IMR-90 (cell line): ENCODE measurements at regions not wholly inside any gene's neighbourhood (a gene's known extent, or its start where the extent isn't known, plus 50 kb on each side); places are given as distances from the start of the nearest gene placed in this dataset.

ENCODE experiments used
- ATAC-seq: fragments of 200-7000 bp; cut with Tn5 transposase; 2 replicates; pipeline ENCODE4 v1.9.1; 2020; ENCODE audit warnings: low read depth, mild to moderate bottlenecking, moderate library complexity
- BruUV-seq: library from RNA; stranded (reverse); fragments of 400-500 nt; replicated peaks from 2 replicates; lab custom pipeline; 2021; lab: Mats Ljungman, UMichigan
- CTCF ChIA-PET: fragments of 300-600 bp; formaldehyde crosslinking; extraction: SDS; loops from one replicate; lab custom pipeline; 2021; ENCODE audit warnings: antibody characterized with exemption; lab: Yijun Ruan, JAX
- POLR2A ChIA-PET: fragments of 300-600 bp; sonication (Branson Sonifier 250); formaldehyde crosslinking; loops from one replicate; lab custom pipeline; 2022; ENCODE audit warnings: antibody characterized with exemption; ENCODE audit not compliant: unreplicated experiment; lab: Charles Lee
- DNase-seq: peaks from one replicate; pipeline ENCODE4 v3.0.0; 2013
- H2AFZ ChIP-seq: replicated peaks from 2 replicates; pipeline ENCODE3; 2013; ENCODE audit warnings: low read length, mild to moderate bottlenecking; ENCODE audit not compliant: poor library complexity
- H2AK5ac ChIP-seq: 2 replicates; pipeline ENCODE4 v1.6.1; 2013; ENCODE audit warnings: low read depth, low read length, inconsistent platforms
- H2AK9ac ChIP-seq: replicated peaks from 2 replicates; pipeline ENCODE3; 2013; ENCODE audit warnings: mild to moderate bottlenecking, low read depth, low read length, moderate library complexity; ENCODE audit not compliant: poor library complexity
- H2BK120ac ChIP-seq: 2 replicates; pipeline ENCODE4 v1.6.1; 2013; ENCODE audit warnings: low read depth, low read length, inconsistent platforms
- H2BK15ac ChIP-seq: 3 replicates; pipeline ENCODE4 v1.6.1; 2013; ENCODE audit warnings: low read depth, low read length, inconsistent platforms
- H2BK20ac ChIP-seq: 2 replicates; pipeline ENCODE4 v1.6.1; 2013; ENCODE audit warnings: low read depth, mild to moderate bottlenecking, inconsistent platforms, low read length, moderate library complexity
- H2BK5ac ChIP-seq: 2 replicates; pipeline ENCODE4 v1.6.1; 2013; ENCODE audit warnings: mild to moderate bottlenecking, low read depth, low read length, inconsistent platforms; ENCODE audit not compliant: poor library complexity, severe bottlenecking
- H3K14ac ChIP-seq: replicated peaks from 2 replicates; pipeline ENCODE4 v1.6.1; 2013; ENCODE audit warnings: low read depth, low read length, inconsistent platforms
- H3K18ac ChIP-seq: 2 replicates; pipeline ENCODE4 v1.6.1; 2013; ENCODE audit warnings: low read depth, low read length, control low read depth
- H3K23ac ChIP-seq: 2 replicates; pipeline ENCODE4 v1.6.1; 2013; ENCODE audit warnings: low read depth, low read length, inconsistent platforms
- H3K27ac ChIP-seq: 2 replicates; pipeline ENCODE4 v1.5.1; 2013; ENCODE audit warnings: mild to moderate bottlenecking, control low read depth, low read length; ENCODE audit not compliant: insufficient read depth
- H3K27me3 ChIP-seq: 2 replicates; pipeline ENCODE4 v1.6.1; 2013; ENCODE audit warnings: low read length; ENCODE audit not compliant: control insufficient read depth, insufficient read depth
- H3K36me3 ChIP-seq: 2 replicates; pipeline ENCODE4 v1.6.1; 2013; ENCODE audit warnings: low read length, mixed read lengths; ENCODE audit not compliant: control insufficient read depth, insufficient read depth
- H3K4ac ChIP-seq: 2 replicates; pipeline ENCODE4 v1.6.1; 2013; ENCODE audit warnings: low read depth, low read length, inconsistent platforms
- H3K4me1 ChIP-seq: 2 replicates; pipeline ENCODE4 v1.6.1; 2013; ENCODE audit warnings: low read length, mixed read lengths; ENCODE audit not compliant: control insufficient read depth, insufficient read depth
- H3K4me2 ChIP-seq: 2 replicates; pipeline ENCODE4 v1.6.1; 2013; ENCODE audit warnings: low read depth, mild to moderate bottlenecking, control low read depth, low read length, moderate library complexity
- H3K4me3 ChIP-seq: 2 replicates; pipeline ENCODE4 v1.5.1; 2013; ENCODE audit warnings: low read depth, mild to moderate bottlenecking, control low read depth, low read length, moderate library complexity; ENCODE audit not compliant: insufficient read depth
- H3K56ac ChIP-seq: 2 replicates; pipeline ENCODE4 v1.6.1; 2013; ENCODE audit warnings: low read length, inconsistent platforms; ENCODE audit not compliant: insufficient read depth; ENCODE audit errors: extremely low read depth
- H3K79me1 ChIP-seq, 2 experiments: 2 replicates each; pipeline ENCODE4 v1.6.1; 2013; ENCODE audit warnings: low read length in 2 of 2, inconsistent platforms in 1 of 2, low read depth in 1 of 2
- H3K9ac ChIP-seq: 2 replicates; pipeline ENCODE4 v1.6.1; 2013; ENCODE audit warnings: low read depth, low read length, control low read depth
- H3K9me1 ChIP-seq: 2 replicates; pipeline ENCODE4 v1.6.1; 2013; ENCODE audit warnings: low read length, inconsistent platforms; ENCODE audit not compliant: insufficient read depth
- H3K9me3 ChIP-seq: 2 replicates; pipeline ENCODE4 v1.6.1; 2013; ENCODE audit warnings: low read length; ENCODE audit not compliant: control insufficient read depth, insufficient read depth
- H4K20me1 ChIP-seq: 2 replicates; pipeline ENCODE4 v1.6.1; 2013; ENCODE audit warnings: low read length, inconsistent platforms; ENCODE audit not compliant: insufficient read depth
- H4K5ac ChIP-seq: 2 replicates; pipeline ENCODE4 v1.6.1; 2013; ENCODE audit warnings: mild to moderate bottlenecking, low read depth, low read length, control low read depth
- H4K8ac ChIP-seq, 2 experiments: 2 replicates each; pipeline ENCODE4 v1.6.1; 2013; ENCODE audit warnings: low read depth in 2 of 2, low read length in 2 of 2, control low read depth in 1 of 2, inconsistent platforms in 1 of 2
- H4K91ac ChIP-seq: 2 replicates; pipeline ENCODE4 v1.6.1; 2013; ENCODE audit warnings: low read depth, low read length, inconsistent platforms; ENCODE audit not compliant: insufficient read depth
- BHLHE40 ChIP-seq: fragments of 150-350 bp; IDR thresholded peaks from 2 replicates; pipeline ENCODE4 v1.6.1; 2016; ENCODE audit warnings: mild to moderate bottlenecking, low read depth, low read length
- CEBPB ChIP-seq: IDR thresholded peaks from 2 replicates; pipeline ENCODE4 v1.6.1; 2012; ENCODE audit warnings: low read depth, low read length, improper control_type of control experiment
- ELK1 ChIP-seq: fragments of 150-350 bp; IDR thresholded peaks from 2 replicates; pipeline ENCODE4 v1.6.1; 2016; ENCODE audit warnings: low read depth, mild to moderate bottlenecking, low read length, moderate library complexity, borderline replicate concordance
- FOS ChIP-seq: fragments of 150-350 bp; IDR thresholded peaks from 2 replicates; pipeline ENCODE4 v1.6.1; 2016; ENCODE audit warnings: low read depth, low read length
- MAFK ChIP-seq: IDR thresholded peaks from 2 replicates; pipeline ENCODE4 v1.6.1; 2012; ENCODE audit warnings: low read depth, low read length, improper control_type of control experiment
- MAZ ChIP-seq: IDR thresholded peaks from 2 replicates; pipeline ENCODE4 v1.6.1; 2012; ENCODE audit warnings: low read depth, mild to moderate bottlenecking, low read length, improper control_type of control experiment, moderate library complexity, borderline replicate concordance
- NFE2L2 ChIP-seq: fragments of 150-350 bp; IDR thresholded peaks from 2 replicates; pipeline ENCODE4 v1.6.1; 2016; ENCODE audit warnings: low read depth, mild to moderate bottlenecking, low read length
- POLR2A ChIP-seq: IDR thresholded peaks from 2 replicates; pipeline ENCODE4 v1.6.1; 2012; ENCODE audit warnings: mild to moderate bottlenecking, low read depth, low read length
- RAD21 ChIP-seq: IDR thresholded peaks from 2 replicates; pipeline ENCODE4 v1.6.1; 2012; ENCODE audit warnings: low read length, improper control_type of control experiment
- RCOR1 ChIP-seq: IDR thresholded peaks from 2 replicates; pipeline ENCODE4 v1.6.1; 2012; ENCODE audit warnings: mild to moderate bottlenecking, low read length, improper control_type of control experiment; ENCODE audit not compliant: insufficient replicate concordance
- SMC3 ChIP-seq: fragments of 150-350 bp; IDR thresholded peaks from 2 replicates; pipeline ENCODE4 v1.6.1; 2016; ENCODE audit warnings: low read depth, mild to moderate bottlenecking, antibody characterized with exemption, low read length, moderate library complexity
- WGBS, 2 experiments: methylation state at CpG; one replicate each; pipeline versions ENCODE4 v1.1.5 to v1.1.7; 2013; ENCODE audit warnings: missing lambda C conversion rate in 2 of 2; ENCODE audit not compliant: insufficient read length in 1 of 2; ENCODE audit errors: extremely low coverage in 2 of 2; 5-methylcytosine and 5-hydroxymethylcytosine counted together
- dilution Hi-C: fragments of 300-500 bp; cut with HindIII; formaldehyde crosslinking; loops from one replicate; pipeline ENCODE4 v1.14.3; 2018; ENCODE audit warnings: low sequenced_read_pairs; ENCODE audit not compliant: unreplicated experiment
- in situ Hi-C: fragments of 300-500 bp; cut with MboI; formaldehyde crosslinking; loops from 3 replicates; pipeline ENCODE4 v1.14.3; 2019; ENCODE audit warnings: low sequenced_read_pairs, inconsistent platforms, mixed read lengths
- intact Hi-C: fragments of 100-400 bp; cut with micrococcal nuclease; formaldehyde crosslinking; loops from 2 replicates; pipeline ENCODE4 v1.10.0; 2022
- TF ChIP-seq, protein P1 (sequence below): conservative IDR thresholded peaks from 2 replicates; pipeline ENCODE4 v1.5.1; 2012; ENCODE audit warnings: mild to moderate bottlenecking, low read depth, low read length, improper control_type of control experiment

GRCh38 chr10:53122281-53122680, 349.7 kb upstream of the MBL2 start:
- no peak overlapping the region for H3K14ac ChIP-seq
- no peak overlapping the region for H3K4me2 ChIP-seq
- H3K23ac ChIP-seq = no peak overlapping the region
- no peak overlapping the region for H3K18ac ChIP-seq
- H3K4me3 ChIP-seq = no peak overlapping the region
- H2AK5ac ChIP-seq = no peak overlapping the region
- H3K27me3 ChIP-seq = no peaks in the 10 kb centered on the region
- POLR2A ChIA-PET = no interaction called here
- H2AK9ac ChIP-seq = no peak overlapping the region
- no peak for ATAC-seq
- no peaks in the 10 kb centered on the region for H4K20me1 ChIP-seq
- no TSS peak for BruUV-seq
- intact Hi-C loops (no loop called here), in situ Hi-C loops (no loop called here), dilution Hi-C loops (no loop called here)
- H3K79me1 ChIP-seq = no peaks in the 10 kb centered on the region
- H3K27ac ChIP-seq = no peak overlapping the region
- no peak overlapping the region for H2AFZ ChIP-seq
- no peak overlapping the region for H4K5ac ChIP-seq
- H3K56ac ChIP-seq = no peak overlapping the region
- TF ChIP-seq BHLHE40 (no peak), NFE2L2 (no peak), RAD21 (no peak), CEBPB (no peak), POLR2A (no peak), MAFK (no peak), RCOR1 (no peak), FOS (no peak), MAZ (no peak), SMC3 (no peak), ELK1 (no peak)
- TF ChIP-seq, protein P1, sequence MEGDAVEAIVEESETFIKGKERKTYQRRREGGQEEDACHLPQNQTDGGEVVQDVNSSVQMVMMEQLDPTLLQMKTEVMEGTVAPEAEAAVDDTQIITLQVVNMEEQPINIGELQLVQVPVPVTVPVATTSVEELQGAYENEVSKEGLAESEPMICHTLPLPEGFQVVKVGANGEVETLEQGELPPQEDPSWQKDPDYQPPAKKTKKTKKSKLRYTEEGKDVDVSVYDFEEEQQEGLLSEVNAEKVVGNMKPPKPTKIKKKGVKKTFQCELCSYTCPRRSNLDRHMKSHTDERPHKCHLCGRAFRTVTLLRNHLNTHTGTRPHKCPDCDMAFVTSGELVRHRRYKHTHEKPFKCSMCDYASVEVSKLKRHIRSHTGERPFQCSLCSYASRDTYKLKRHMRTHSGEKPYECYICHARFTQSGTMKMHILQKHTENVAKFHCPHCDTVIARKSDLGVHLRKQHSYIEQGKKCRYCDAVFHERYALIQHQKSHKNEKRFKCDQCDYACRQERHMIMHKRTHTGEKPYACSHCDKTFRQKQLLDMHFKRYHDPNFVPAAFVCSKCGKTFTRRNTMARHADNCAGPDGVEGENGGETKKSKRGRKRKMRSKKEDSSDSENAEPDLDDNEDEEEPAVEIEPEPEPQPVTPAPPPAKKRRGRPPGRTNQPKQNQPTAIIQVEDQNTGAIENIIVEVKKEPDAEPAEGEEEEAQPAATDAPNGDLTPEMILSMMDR = no peak
- no peak overlapping the region for H4K8ac ChIP-seq
- H3K4ac ChIP-seq = no peak overlapping the region
- no peak overlapping the region for H2BK120ac ChIP-seq
- no peaks in the 10 kb centered on the region for H3K9me3 ChIP-seq
- H3K9ac ChIP-seq = no peak overlapping the region
- H2BK20ac ChIP-seq = no peak overlapping the region
- H2BK5ac ChIP-seq = no peak overlapping the region
- no peak overlapping the region for H2BK15ac ChIP-seq
- CTCF ChIA-PET = no interaction called here
- no peak for DNase-seq
- no peaks in the 10 kb centered on the region for H3K4me1 ChIP-seq
- no peak overlapping the region for H4K91ac ChIP-seq
- H3K36me3 ChIP-seq = no peaks in the 10 kb centered on the region
- H3K9me1 ChIP-seq = no peaks in the 10 kb centered on the region
- no CpG with 5 or more reads among the region's 4 CpGs for WGBS, 2 experiments
